AG04450 (cell line): ENCODE measurements at regions not wholly inside any gene's neighbourhood (a gene's known extent, or its start where the extent isn't known, plus 50 kb on each side); places are given as distances from the start of the nearest gene placed in this dataset.

Experiments used
- CTCF ChIA-PET: fragments of 300-600, 350-600 bp; formaldehyde crosslinking; extraction: SDS; loops from one replicate; lab custom pipeline; 2022; ENCODE audit warnings: antibody characterized with exemption, inconsistent platforms; lab: Charles Lee
- POLR2A ChIA-PET: fragments of 350-600 bp; formaldehyde crosslinking; extraction: SDS; loops from one replicate; lab custom pipeline; 2021; ENCODE audit warnings: antibody characterized with exemption, inconsistent platforms; lab: Yijun Ruan, JAX
- DNase-seq: peaks from one replicate; pipeline ENCODE4 v3.0.0-alpha.2; 2011; ENCODE audit warnings: low read depth, low spot score
- H3K27ac ChIP-seq: one replicate; pipeline ENCODE4 v1.5.1; 2012; ENCODE audit warnings: low read depth, low read length, control low read depth
- H3K27me3 ChIP-seq: one replicate; pipeline ENCODE4 v1.6.0; 2012; ENCODE audit warnings: low read length; ENCODE audit not compliant: control insufficient read depth, insufficient read depth
- H3K4me3 ChIP-seq: 2 replicates; pipeline ENCODE4 v1.5.1; 2011; ENCODE audit warnings: mild to moderate bottlenecking, low read depth, low read length, control low read depth
- H3K9me3 ChIP-seq: 2 replicates; pipeline ENCODE4 v1.5.1; 2012; ENCODE audit warnings: low read length; ENCODE audit not compliant: control insufficient read depth, insufficient read depth
- TF ChIP-seq, protein P1 (sequence below): IDR thresholded peaks from 2 replicates; pipeline ENCODE4 v1.5.1; 2011; ENCODE audit warnings: low read depth, low read length, control low read depth, inconsistent platforms

DNA sequence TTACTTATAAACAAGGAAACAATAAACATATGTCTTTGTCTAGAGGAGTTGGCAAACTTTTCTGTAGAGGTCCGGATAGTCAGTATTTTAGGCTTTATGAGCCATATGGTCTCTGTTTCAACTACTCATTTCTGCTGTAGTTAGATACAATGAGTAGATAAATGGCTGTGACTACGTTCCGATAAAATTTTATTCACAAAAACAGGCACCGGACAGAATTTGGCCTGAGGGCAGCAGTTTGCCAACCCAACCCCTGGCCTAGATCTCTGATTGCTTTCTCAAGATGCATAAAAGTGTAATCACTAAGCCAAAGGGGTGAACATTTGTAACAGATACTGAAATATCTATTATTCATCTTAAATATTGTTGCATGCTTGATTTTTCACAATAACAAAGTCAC lies 123.1 kb upstream of the ESRRG start:
- Histone ChIP-seq H3K27me3 (no peaks in the 10 kb centered on the region), H3K9me3 (no peaks in the 10 kb centered on the region), H3K27ac (no peak overlapping the region), H3K4me3 (no peak overlapping the region)
- no peak for DNase-seq
- TF ChIP-seq, protein P1, sequence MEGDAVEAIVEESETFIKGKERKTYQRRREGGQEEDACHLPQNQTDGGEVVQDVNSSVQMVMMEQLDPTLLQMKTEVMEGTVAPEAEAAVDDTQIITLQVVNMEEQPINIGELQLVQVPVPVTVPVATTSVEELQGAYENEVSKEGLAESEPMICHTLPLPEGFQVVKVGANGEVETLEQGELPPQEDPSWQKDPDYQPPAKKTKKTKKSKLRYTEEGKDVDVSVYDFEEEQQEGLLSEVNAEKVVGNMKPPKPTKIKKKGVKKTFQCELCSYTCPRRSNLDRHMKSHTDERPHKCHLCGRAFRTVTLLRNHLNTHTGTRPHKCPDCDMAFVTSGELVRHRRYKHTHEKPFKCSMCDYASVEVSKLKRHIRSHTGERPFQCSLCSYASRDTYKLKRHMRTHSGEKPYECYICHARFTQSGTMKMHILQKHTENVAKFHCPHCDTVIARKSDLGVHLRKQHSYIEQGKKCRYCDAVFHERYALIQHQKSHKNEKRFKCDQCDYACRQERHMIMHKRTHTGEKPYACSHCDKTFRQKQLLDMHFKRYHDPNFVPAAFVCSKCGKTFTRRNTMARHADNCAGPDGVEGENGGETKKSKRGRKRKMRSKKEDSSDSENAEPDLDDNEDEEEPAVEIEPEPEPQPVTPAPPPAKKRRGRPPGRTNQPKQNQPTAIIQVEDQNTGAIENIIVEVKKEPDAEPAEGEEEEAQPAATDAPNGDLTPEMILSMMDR, result no peak
- ChIA-PET POLR2A (no interaction called here), CTCF (no interaction called here)

DNA sequence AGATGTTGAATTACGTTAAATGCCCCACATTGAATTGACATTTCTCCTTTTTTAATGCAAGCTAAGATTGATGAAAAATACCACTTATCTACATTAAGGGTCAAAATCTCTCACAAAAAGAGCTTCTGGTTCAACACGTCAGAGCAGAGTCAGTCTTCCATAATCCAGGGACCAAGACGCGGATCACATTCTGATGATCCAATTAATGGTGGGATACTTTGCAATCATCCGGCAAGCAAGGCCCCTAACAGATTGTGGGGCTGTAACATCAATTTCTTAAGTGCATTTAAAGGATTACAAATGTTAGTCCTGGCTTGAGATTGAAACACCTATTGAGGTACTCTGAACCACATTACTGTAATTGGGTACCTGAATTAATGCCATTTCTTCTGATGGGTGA lies 120.2 kb upstream of the ESRRG start:
- DNase-seq, result no peak
- CTCF ChIA-PET, result no interaction called here
- no peaks in the 10 kb centered on the region for H3K9me3 ChIP-seq
- H3K27ac ChIP-seq, result no peak overlapping the region
- TF ChIP-seq, protein P1, result no peak
- no peak overlapping the region for H3K4me3 ChIP-seq
- no peaks in the 10 kb centered on the region for H3K27me3 ChIP-seq
- POLR2A ChIA-PET, result no interaction called here

DNA sequence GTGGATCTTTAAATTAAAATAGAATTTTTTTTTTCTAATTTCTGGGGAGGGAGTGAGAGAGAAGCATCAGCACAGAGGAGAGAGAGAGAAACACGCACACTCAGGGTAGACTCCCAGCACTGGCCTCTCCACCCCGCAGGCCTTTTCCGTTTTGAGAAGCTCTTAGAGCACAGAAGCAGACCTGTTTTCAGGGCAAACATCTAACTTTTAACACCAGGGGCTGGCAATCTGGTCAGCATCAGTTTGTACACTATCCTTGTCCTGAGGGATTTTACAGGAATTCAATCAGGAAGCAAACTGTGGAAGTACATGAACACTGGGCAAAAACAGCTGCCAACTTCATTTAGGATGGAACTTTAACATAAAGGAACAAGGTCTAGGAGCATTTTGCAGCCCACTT lies 117.9 kb upstream of the ESRRG start:
- Histone ChIP-seq H3K9me3 (no peaks in the 10 kb centered on the region), H3K4me3 (no peak overlapping the region), H3K27me3 (no peaks in the 10 kb centered on the region), H3K27ac (no peak overlapping the region)
- DNase-seq, result no peak
- TF ChIP-seq, protein P1, result no peak
- POLR2A ChIA-PET, result no interaction called here
- CTCF ChIA-PET, result no interaction called here

DNA sequence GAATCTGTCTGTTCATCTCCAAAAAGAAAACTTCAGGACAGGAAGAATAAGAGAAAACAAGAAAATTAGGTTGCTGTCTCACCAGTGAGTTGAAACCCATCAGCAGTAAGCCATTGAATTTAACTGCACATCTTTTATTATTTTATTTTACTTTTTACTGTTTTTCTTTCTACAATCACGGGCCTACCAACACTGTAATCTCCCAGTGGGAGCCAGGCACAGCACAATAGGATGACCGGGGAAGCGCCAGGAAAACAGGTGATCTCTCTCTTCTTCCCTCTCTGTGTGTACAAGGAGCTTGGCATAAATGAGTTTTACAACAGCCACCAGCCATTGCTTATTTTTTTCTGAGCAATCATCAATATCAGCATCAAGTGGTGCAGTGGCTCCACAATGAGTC lies 113.1 kb upstream of the ESRRG start:
- no peaks in the 10 kb centered on the region for H3K9me3 ChIP-seq
- ChIA-PET CTCF (no interaction called here), POLR2A (no interaction called here)
- no peak overlapping the region for H3K27ac ChIP-seq
- DNase-seq, result no peak
- TF ChIP-seq, protein P1, result no peak
- no peak overlapping the region for H3K4me3 ChIP-seq
- no peaks in the 10 kb centered on the region for H3K27me3 ChIP-seq

DNA sequence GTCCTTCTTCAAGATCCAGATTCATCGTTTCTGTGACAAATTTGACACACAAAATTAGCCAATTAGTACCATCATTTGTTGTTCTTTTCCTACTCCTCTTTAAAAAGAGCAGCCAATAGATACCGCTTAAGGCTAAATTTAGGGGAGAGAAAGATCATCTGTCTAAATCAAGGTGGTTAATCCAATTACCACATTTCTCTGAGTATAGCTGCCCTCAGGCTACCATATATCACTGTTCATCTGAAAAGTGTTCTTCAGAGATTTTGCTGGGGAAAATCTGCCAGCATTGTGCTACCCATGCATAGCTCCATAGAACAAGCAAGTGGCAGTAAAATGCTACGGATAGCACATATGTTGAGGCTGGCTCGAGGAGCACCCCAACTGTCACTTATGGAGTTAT lies 110.3 kb upstream of the ESRRG start:
- H3K9me3 ChIP-seq, result no peaks in the 10 kb centered on the region
- TF ChIP-seq, protein P1, result no peak
- no peak for DNase-seq
- no peaks in the 10 kb centered on the region for H3K27me3 ChIP-seq
- CTCF ChIA-PET, result no interaction called here
- no peak overlapping the region for H3K27ac ChIP-seq
- H3K4me3 ChIP-seq, result no peak overlapping the region
- POLR2A ChIA-PET, result no interaction called here
